OCI-LY1 (cell line): ENCODE measurements at regions not wholly inside any gene's neighbourhood (a gene's known extent, or its start where the extent isn't known, plus 50 kb on each side); places are given as distances from the start of the nearest gene placed in this dataset.
A peak's percentile ranks its signal among the peaks of the same experiment; 100 is the strongest.

Source experiments
- CTCF ChIP-seq: fragments of 200-600 bp; sonication (generic), shearing (Covaris generic); IDR thresholded peaks from 2 replicates; pipeline ENCODE4 v1.5.1; 2017; ENCODE audit warnings: mild to moderate bottlenecking, antibody characterized with exemption, low read length, moderate library complexity, mixed read lengths
- EZH2 ChIP-seq: fragments of 200-600 bp; sonication (generic), shearing (Covaris generic); IDR thresholded peaks from 2 replicates; pipeline ENCODE4 v1.8.0; 2017; ENCODE audit warnings: borderline replicate concordance, mixed run types, mild to moderate bottlenecking, antibody characterized with exemption, low read length, moderate library complexity, mixed read lengths

- peak; percentile 64 for TF ChIP-seq CTCF
- no peak for TF ChIP-seq EZH2
These were observed 220.6 kb upstream of the OR4E1 start for GRCh38 chr14:21894003-21894897.
